ENCODE measurements at regions not wholly inside any gene's neighbourhood (a gene's known extent, or its start where the extent isn't known, plus 50 kb on each side); places are given as distances from the start of the nearest gene placed in this dataset.

DNA sequence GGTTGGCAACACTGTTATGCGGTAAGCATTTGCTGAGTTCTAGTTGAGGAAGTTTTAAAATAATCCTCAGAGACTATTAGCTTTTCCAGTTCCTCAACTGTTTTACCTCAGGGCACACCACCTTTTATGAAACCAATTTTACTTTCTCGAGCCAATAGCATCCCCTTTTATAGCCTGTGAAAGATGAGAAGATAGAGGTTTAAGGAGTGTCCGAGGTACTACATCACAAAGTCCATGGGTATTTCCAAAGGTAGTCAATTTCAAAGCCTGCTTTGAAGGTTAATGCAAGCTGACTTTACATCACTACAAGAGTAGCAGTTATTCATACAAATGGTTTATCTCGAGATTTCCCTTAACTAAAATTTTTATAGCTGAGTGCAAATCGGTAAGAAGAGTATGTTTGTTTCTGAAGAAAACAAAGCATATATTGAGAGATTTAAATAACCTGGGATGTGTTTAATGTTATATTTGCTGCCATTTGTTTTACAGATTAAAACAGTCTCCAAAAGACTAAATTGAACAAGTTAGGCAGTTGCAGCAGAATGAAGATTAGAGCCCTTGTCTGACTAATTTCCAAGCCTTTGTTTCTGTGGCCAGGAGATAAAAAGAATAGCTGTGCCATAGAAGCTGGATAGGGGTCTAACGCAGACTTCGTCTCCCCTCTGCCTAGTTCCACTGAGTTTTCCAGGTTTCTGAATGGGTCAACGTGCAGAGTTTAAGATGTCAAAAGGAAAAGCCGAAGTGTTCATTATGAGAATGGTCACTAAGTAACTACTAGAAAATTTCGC is 74.7 kb upstream of the TRPC4 start:
- TF ChIP-seq, protein P1, sequence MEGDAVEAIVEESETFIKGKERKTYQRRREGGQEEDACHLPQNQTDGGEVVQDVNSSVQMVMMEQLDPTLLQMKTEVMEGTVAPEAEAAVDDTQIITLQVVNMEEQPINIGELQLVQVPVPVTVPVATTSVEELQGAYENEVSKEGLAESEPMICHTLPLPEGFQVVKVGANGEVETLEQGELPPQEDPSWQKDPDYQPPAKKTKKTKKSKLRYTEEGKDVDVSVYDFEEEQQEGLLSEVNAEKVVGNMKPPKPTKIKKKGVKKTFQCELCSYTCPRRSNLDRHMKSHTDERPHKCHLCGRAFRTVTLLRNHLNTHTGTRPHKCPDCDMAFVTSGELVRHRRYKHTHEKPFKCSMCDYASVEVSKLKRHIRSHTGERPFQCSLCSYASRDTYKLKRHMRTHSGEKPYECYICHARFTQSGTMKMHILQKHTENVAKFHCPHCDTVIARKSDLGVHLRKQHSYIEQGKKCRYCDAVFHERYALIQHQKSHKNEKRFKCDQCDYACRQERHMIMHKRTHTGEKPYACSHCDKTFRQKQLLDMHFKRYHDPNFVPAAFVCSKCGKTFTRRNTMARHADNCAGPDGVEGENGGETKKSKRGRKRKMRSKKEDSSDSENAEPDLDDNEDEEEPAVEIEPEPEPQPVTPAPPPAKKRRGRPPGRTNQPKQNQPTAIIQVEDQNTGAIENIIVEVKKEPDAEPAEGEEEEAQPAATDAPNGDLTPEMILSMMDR (IDR thresholded peaks at IDR 0.05), result no peak
- TF ChIP-seq POLR2A (IDR thresholded peaks at IDR 0.05), result no peak
- TF ChIP-seq POLR2AphosphoS5 (IDR thresholded peaks at IDR 0.05), result no peak
